ENCODE measurements at regions not wholly inside any gene's neighbourhood (a gene's known extent, or its start where the extent isn't known, plus 50 kb on each side); places are given as distances from the start of the nearest gene placed in this dataset.

DNA sequence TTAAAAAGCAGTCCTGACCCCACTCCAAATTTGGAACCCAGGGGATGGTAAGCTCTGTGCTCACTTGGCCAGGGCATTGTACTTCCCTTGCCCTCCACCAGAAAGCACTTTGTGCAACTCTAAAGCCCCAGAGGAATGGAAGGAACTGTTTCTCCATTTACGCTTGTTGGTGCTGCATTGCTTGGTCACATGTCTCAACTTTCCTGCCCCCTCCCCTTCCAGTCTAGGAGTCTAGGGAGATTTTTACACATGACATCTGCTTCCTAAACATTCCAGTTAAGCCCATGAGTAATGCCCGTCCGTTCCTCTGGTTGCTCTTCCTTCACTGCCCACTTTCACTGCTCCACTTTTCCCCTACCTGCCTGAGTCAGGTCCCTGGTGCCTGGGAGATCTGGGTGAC, 92.6 kb upstream of the MAP1LC3B2 start:
- no peaks in the 10 kb centered on the region for H3K4me1 ChIP-seq
- no peak for DNase-seq
- intact Hi-C loops (cut with DNase I), result no loop called here
- TF ChIP-seq, protein P1, sequence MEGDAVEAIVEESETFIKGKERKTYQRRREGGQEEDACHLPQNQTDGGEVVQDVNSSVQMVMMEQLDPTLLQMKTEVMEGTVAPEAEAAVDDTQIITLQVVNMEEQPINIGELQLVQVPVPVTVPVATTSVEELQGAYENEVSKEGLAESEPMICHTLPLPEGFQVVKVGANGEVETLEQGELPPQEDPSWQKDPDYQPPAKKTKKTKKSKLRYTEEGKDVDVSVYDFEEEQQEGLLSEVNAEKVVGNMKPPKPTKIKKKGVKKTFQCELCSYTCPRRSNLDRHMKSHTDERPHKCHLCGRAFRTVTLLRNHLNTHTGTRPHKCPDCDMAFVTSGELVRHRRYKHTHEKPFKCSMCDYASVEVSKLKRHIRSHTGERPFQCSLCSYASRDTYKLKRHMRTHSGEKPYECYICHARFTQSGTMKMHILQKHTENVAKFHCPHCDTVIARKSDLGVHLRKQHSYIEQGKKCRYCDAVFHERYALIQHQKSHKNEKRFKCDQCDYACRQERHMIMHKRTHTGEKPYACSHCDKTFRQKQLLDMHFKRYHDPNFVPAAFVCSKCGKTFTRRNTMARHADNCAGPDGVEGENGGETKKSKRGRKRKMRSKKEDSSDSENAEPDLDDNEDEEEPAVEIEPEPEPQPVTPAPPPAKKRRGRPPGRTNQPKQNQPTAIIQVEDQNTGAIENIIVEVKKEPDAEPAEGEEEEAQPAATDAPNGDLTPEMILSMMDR (IDR thresholded peaks at IDR 0.05), result no peak
- no peaks in the 10 kb centered on the region for H3K27me3 ChIP-seq
- H3K36me3 ChIP-seq, result no peaks in the 10 kb centered on the region
- no peak overlapping the region for H3K4me3 ChIP-seq
- H3K27ac ChIP-seq, result no peak overlapping the region
- ATAC-seq, result no peak
- no peaks in the 10 kb centered on the region for H3K9me3 ChIP-seq

GRCh38 chr12:116469344-116469743, 89.8 kb upstream of the MAP1LC3B2 start:
- no peaks in the 10 kb centered on the region for H3K4me1 ChIP-seq
- no peaks in the 10 kb centered on the region for H3K9me3 ChIP-seq
- intact Hi-C loops (cut with DNase I), result no loop called here
- no peak for DNase-seq
- H3K36me3 ChIP-seq, result no peaks in the 10 kb centered on the region
- no peaks in the 10 kb centered on the region for H3K27me3 ChIP-seq
- no peak overlapping the region for H3K27ac ChIP-seq
- no peak overlapping the region for H3K4me3 ChIP-seq
- TF ChIP-seq, protein P1 (IDR thresholded peaks at IDR 0.05), result no peak
- ATAC-seq, result no peak

DNA sequence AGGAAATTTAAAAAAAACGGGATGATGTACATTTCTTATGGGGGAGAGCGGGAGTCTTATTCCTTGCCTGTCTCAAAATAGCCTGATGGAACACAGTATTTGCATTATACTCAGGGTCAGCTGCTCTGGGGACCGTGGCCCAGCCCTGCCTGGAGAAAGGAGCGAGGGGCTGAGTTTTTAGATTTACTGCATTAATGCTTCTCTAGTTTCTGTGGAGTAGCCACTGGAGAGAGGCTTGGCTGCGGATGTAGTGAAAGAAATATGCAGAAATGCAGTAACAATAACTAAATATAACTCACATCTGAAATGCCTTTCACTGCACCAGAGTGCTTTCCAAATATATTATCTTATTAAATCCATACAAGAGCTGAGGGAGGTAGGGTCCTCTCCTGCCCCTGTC, 87.6 kb upstream of the MAP1LC3B2 start:
- no peaks in the 10 kb centered on the region for H3K36me3 ChIP-seq
- H3K27ac ChIP-seq, result no peak overlapping the region
- H3K4me1 ChIP-seq, result no peaks in the 10 kb centered on the region
- intact Hi-C loops (cut with DNase I), result no loop called here
- DNase-seq (no peak), ATAC-seq (no peak)
- TF ChIP-seq, protein P1 (IDR thresholded peaks at IDR 0.05), result no peak
- peaks cover 0 to 9% of the 10 kb centered on the region in 2 donors for H3K9me3 ChIP-seq
- no peaks in the 10 kb centered on the region for H3K27me3 ChIP-seq
- no peak overlapping the region for H3K4me3 ChIP-seq

GRCh38 chr12:116472193-116472592, 87.0 kb upstream of the MAP1LC3B2 start:
- intact Hi-C loops (cut with DNase I), result no loop called here
- Histone ChIP-seq H3K27me3 (no peaks in the 10 kb centered on the region), H3K27ac (no peak overlapping the region), H3K4me3 (no peak overlapping the region), H3K36me3 (no peaks in the 10 kb centered on the region), H3K4me1 (no peaks in the 10 kb centered on the region), H3K9me3 (peaks cover 0 to 16% of the 10 kb centered on the region in 2 donors)
- ATAC-seq (no peak), DNase-seq (no peak)
- TF ChIP-seq, protein P1 (IDR thresholded peaks at IDR 0.05), result no peak

GRCh38 chr12:116473416-116473815, 85.8 kb upstream of the MAP1LC3B2 start:
- Histone ChIP-seq H3K27ac (no peak overlapping the region), H3K4me3 (no peak overlapping the region), H3K27me3 (no peaks in the 10 kb centered on the region), H3K36me3 (no peaks in the 10 kb centered on the region), H3K4me1 (no peaks in the 10 kb centered on the region), H3K9me3 (peaks cover 0 to 21% of the 10 kb centered on the region in 2 donors)
- TF ChIP-seq, protein P1 (IDR thresholded peaks at IDR 0.05), result no peak
- no peak for DNase-seq
- ATAC-seq, result no peak
- intact Hi-C loops (cut with DNase I), result no loop called here
